Fibroblast of mammary gland (primary cell): ENCODE measurements at regions not wholly inside any gene's neighbourhood (a gene's known extent, or its start where the extent isn't known, plus 50 kb on each side); places are given as distances from the start of the nearest gene placed in this dataset.

Experiments
- DNase-seq: peaks from one replicate; pipeline ENCODE4 v3.0.0-alpha.2; 2010; ENCODE audit warnings: low read depth
- H3K4me3 ChIP-seq: 2 replicates; pipeline ENCODE4 v1.5.1; 2011; ENCODE audit warnings: low read depth, mild to moderate bottlenecking, low read length, moderate library complexity; ENCODE audit not compliant: control insufficient read depth
- CTCF ChIP-seq: conservative IDR thresholded peaks from 2 replicates; pipeline ENCODE4 v1.5.1; 2011; ENCODE audit warnings: low read depth, low read length, inconsistent platforms; ENCODE audit not compliant: control insufficient read depth, insufficient read depth

- DNase-seq, result no peak
- H3K4me3 ChIP-seq, result no peak overlapping the region
- no peak for TF ChIP-seq CTCF
These were observed 839.3 kb upstream of the CTNND2 start for GRCh38 chr5:12743582-12743981.

GRCh38 chr5:12730354-12730753 lies 826.1 kb upstream of the CTNND2 start:
- TF ChIP-seq CTCF, result no peak
- no peak for DNase-seq
- H3K4me3 ChIP-seq, result no peak overlapping the region

GRCh38 chr5:12716664-12717063 lies 812.4 kb upstream of the CTNND2 start:
- no peak for DNase-seq
- TF ChIP-seq CTCF, result no peak

GRCh38 chr5:12707560-12707959 lies 803.3 kb upstream of the CTNND2 start:
- H3K4me3 ChIP-seq, result no peak overlapping the region
- TF ChIP-seq CTCF, result no peak
- DNase-seq, result no peak

More at GRCh38 chr5:12716664-12717063, 812.4 kb upstream of the CTNND2 start:
- no peak overlapping the region for H3K4me3 ChIP-seq

GRCh38 chr5:12704955-12705354 lies 800.7 kb upstream of the CTNND2 start:
- DNase-seq, result no peak
- TF ChIP-seq CTCF, result no peak
- no peak overlapping the region for H3K4me3 ChIP-seq

GRCh38 chr5:12703254-12703653 lies 799.0 kb upstream of the CTNND2 start:
- no peak for TF ChIP-seq CTCF
- no peak overlapping the region for H3K4me3 ChIP-seq
- no peak for DNase-seq

GRCh38 chr5:12695651-12696050 lies 791.4 kb upstream of the CTNND2 start:
- H3K4me3 ChIP-seq, result no peak overlapping the region
- TF ChIP-seq CTCF, result no peak

More at GRCh38 chr5:12695651-12696050, 791.4 kb upstream of the CTNND2 start:
- DNase-seq, result no peak
